ENCODE measurements at regions not wholly inside any gene's neighbourhood (a gene's known extent, or its start where the extent isn't known, plus 50 kb on each side); places are given as distances from the start of the nearest gene placed in this dataset.

DNA sequence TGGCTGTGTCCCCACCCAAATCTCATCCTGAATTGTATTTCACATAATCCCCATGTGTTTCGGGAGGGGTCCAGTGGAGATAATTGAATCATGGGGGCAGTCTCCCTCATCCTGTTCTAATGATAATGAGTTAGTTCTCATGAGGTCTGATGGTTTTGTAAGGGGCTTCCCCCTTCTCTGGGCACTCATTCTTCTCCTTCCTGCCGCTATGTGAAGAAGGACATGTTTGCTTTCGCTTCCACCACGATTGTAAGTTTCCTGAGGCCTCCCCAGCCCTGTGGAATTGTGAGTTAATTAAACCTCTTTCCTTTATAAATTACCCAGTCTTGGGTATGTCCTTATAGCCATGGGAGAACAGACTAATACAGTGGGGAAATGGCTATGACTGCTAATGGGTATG lies 72.7 kb upstream of the ZNF648 start:
- intact Hi-C loops (cut with micrococcal nuclease), result no loop called here
- Mint-ChIP-seq H3K27ac (no peak overlapping the region), H3K4me1 (peaks cover 0 to 18% (median 2%) of the 10 kb centered on the region in 7 donors), H3K9me3 (peaks cover 2 to 30% (median 15%) of the 10 kb centered on the region in 11 donors), H3K4me3 (no peak overlapping the region), H3K27me3 (peaks cover 0 to 5% (median 0%) of the 10 kb centered on the region in 5 donors), H3K36me3 (peaks cover 0 to 12% (median 0%) of the 10 kb centered on the region in 5 donors)
- ChIA-PET CTCF (no interaction called here), POLR2A (no interaction called here)
- Histone ChIP-seq H3K4me3 (ENCODE audit: low read length) (no peak overlapping the region), H3K36me3 (ENCODE audit: control insufficient read depth in 2 of 3, insufficient read depth in 3 of 3, low read length in 3 of 3) (no peaks in the 10 kb centered on the region), H3K4me1 (ENCODE audit: control insufficient read depth in 2 of 2, insufficient read depth in 2 of 2, low read length in 2 of 2) (no peaks in the 10 kb centered on the region), H3K27ac (ENCODE audit: low read depth, low read length) (no peak overlapping the region), H3K27me3 (ENCODE audit: control insufficient read depth in 2 of 2, insufficient read depth in 2 of 2, low read length in 2 of 2) (no peaks in the 10 kb centered on the region), H3K9me3 (ENCODE audit: control insufficient read depth in 2 of 3, low read length in 3 of 3) (peaks cover 0 to 10% (median 7%) of the 10 kb centered on the region in 3 experiments)
- ATAC-seq (no peak), DNase-seq (no peak)

GRCh38 chr1:182133181-182133580 lies 71.7 kb upstream of the ZNF648 start:
- no peaks in the 10 kb centered on the region for H3K27me3 ChIP-seq (ENCODE audit: control insufficient read depth in 2 of 2, insufficient read depth in 2 of 2, low read length in 2 of 2)
- ChIA-PET CTCF (interaction anchor here (0.6 to 1.2 kb wide), 2 partner anchors 13 to 1667 kb away, joined by 3 read pairs; no protein-coding TSS in a partner anchor), POLR2A (no interaction called here)
- H3K9me3 ChIP-seq (ENCODE audit: control insufficient read depth in 2 of 3, low read length in 3 of 3), result peaks cover 0 to 10% (median 7%) of the 10 kb centered on the region in 3 experiments
- H3K36me3 ChIP-seq (ENCODE audit: control insufficient read depth in 2 of 3, insufficient read depth in 3 of 3, low read length in 3 of 3), result no peaks in the 10 kb centered on the region
- Mint-ChIP-seq H3K27ac (no peak overlapping the region), H3K9me3 (peaks cover 2 to 30% (median 15%) of the 10 kb centered on the region in 11 donors), H3K27me3 (peaks cover 0 to 4% (median 0%) of the 10 kb centered on the region in 5 donors), H3K4me3 (no peak overlapping the region), H3K36me3 (peaks cover 0 to 12% (median 0%) of the 10 kb centered on the region in 5 donors), H3K4me1 (peaks cover 0 to 18% (median 2%) of the 10 kb centered on the region in 7 donors)
- DNase-seq, result no peak
- H3K27ac ChIP-seq (ENCODE audit: low read depth, low read length), result no peak overlapping the region
- intact Hi-C loops (cut with micrococcal nuclease), result no loop called here
- no peak overlapping the region for H3K4me3 ChIP-seq (ENCODE audit: low read length)
- ATAC-seq, result no peak
- H3K4me1 ChIP-seq (ENCODE audit: control insufficient read depth in 2 of 2, insufficient read depth in 2 of 2, low read length in 2 of 2), result no peaks in the 10 kb centered on the region

GRCh38 chr1:182129398-182129797 lies 67.9 kb upstream of the ZNF648 start:
- peaks cover 0 to 8% (median 0%) of the 10 kb centered on the region in 5 donors for H3K27me3 Mint-ChIP-seq

DNA sequence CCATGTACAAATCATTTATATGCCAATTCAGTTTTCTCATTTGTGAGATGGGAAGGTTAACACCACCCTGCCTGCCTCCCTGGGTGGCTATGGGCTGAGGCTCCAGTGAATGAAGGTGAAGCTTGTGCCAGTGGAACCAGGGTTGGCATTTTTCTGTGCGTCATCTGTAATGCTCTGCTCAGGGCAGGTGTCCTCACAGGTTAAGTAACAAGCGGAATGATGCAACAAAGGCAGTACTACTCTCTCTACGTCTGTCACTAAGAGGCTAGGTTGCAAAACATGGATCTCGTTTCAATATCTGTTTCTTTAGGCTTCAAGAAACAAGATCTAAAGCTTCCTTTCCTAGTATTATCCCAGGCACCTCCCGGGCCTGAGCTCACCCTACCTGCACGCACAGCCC lies 67.0 kb upstream of the ZNF648 start:
- H3K36me3 Mint-ChIP-seq, result peaks cover 0 to 5% (median 0%) of the 10 kb centered on the region in 5 donors
- no peak overlapping the region for H3K27ac Mint-ChIP-seq
- Histone ChIP-seq H3K9me3 (ENCODE audit: control insufficient read depth in 2 of 3, low read length in 3 of 3) (peaks cover 0 to under 1% (median 0%) of the 10 kb centered on the region in 3 experiments), H3K4me1 (ENCODE audit: control insufficient read depth in 2 of 2, insufficient read depth in 2 of 2, low read length in 2 of 2) (no peaks in the 10 kb centered on the region), H3K4me3 (ENCODE audit: low read length) (no peak overlapping the region), H3K27me3 (ENCODE audit: control insufficient read depth in 2 of 2, insufficient read depth in 2 of 2, low read length in 2 of 2) (no peaks in the 10 kb centered on the region), H3K36me3 (ENCODE audit: control insufficient read depth in 2 of 3, insufficient read depth in 3 of 3, low read length in 3 of 3) (no peaks in the 10 kb centered on the region), H3K27ac (ENCODE audit: low read depth, low read length) (no peak overlapping the region)
- ATAC-seq, result no peak
- no peak for DNase-seq
- H3K27me3 Mint-ChIP-seq, result peaks cover 0 to 10% (median 0%) of the 10 kb centered on the region in 5 donors
- intact Hi-C loops (cut with micrococcal nuclease), result no loop called here
- ChIA-PET POLR2A (no interaction called here), CTCF (interaction anchor here (0.5 kb wide), 1 partner anchor 1540 kb away, joined by 4 read pairs; no protein-coding TSS in a partner anchor)
- H3K9me3 Mint-ChIP-seq, result peaks cover 0 to 6% (median 2%) of the 10 kb centered on the region in 11 donors
- no peaks in the 10 kb centered on the region for H3K4me1 Mint-ChIP-seq
- H3K4me3 Mint-ChIP-seq, result no peak overlapping the region

More at GRCh38 chr1:182129398-182129797, 67.9 kb upstream of the ZNF648 start:
- Histone ChIP-seq H3K4me3 (ENCODE audit: low read length) (no peak overlapping the region), H3K9me3 (ENCODE audit: control insufficient read depth in 2 of 3, low read length in 3 of 3) (peaks cover 0 to 10% (median 7%) of the 10 kb centered on the region in 3 experiments), H3K27ac (ENCODE audit: low read depth, low read length) (no peak overlapping the region), H3K36me3 (ENCODE audit: control insufficient read depth in 2 of 3, insufficient read depth in 3 of 3, low read length in 3 of 3) (no peaks in the 10 kb centered on the region), H3K27me3 (ENCODE audit: control insufficient read depth in 2 of 2, insufficient read depth in 2 of 2, low read length in 2 of 2) (no peaks in the 10 kb centered on the region), H3K4me1 (ENCODE audit: control insufficient read depth in 2 of 2, insufficient read depth in 2 of 2, low read length in 2 of 2) (no peaks in the 10 kb centered on the region)
- Mint-ChIP-seq H3K27ac (no peak overlapping the region), H3K36me3 (peaks cover 0 to 12% (median 0%) of the 10 kb centered on the region in 5 donors), H3K4me1 (no peaks in the 10 kb centered on the region), H3K9me3 (peaks cover 2 to 15% (median 10%) of the 10 kb centered on the region in 11 donors), H3K4me3 (no peak overlapping the region)
- DNase-seq (no peak), ATAC-seq (no peak)
- intact Hi-C loops (cut with micrococcal nuclease), result no loop called here
- ChIA-PET POLR2A (interaction anchor here (0.8 kb wide), 1 partner anchor 656 kb away, joined by 3 read pairs; no protein-coding TSS in a partner anchor), CTCF (interaction anchor here (0.5 to 1.3 kb wide), 2 partner anchors 14 to 1541 kb away, joined by 4 to 6 read pairs; no protein-coding TSS in a partner anchor)

DNA sequence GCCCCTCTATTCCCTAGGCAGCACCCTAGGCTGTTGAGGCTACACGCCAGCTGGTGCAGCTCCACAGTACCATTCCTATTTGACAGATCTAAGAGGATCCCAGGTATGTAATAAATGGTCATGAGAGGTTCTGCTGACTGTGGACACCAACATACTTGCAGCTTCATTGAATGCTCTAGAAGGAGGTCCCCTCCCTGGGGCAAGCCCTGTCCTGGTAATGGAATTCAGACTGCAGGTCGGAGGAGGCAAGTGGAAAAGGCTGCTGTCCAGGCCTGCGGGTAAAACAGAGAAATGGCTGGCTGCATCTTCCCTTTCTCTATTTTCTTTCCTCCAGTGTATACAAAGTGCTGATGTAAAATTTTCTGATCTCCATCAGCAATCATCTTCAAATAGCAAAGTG lies 66.1 kb upstream of the ZNF648 start:
- Mint-ChIP-seq H3K27me3 (peaks cover 0 to 10% (median 0%) of the 10 kb centered on the region in 5 donors), H3K4me3 (no peak overlapping the region), H3K4me1 (no peaks in the 10 kb centered on the region), H3K36me3 (peaks cover 0 to 5% (median 0%) of the 10 kb centered on the region in 5 donors), H3K9me3 (peaks cover 0 to 4% (median 0%) of the 10 kb centered on the region in 11 donors), H3K27ac (no peak overlapping the region)
- H3K4me1 ChIP-seq (ENCODE audit: control insufficient read depth in 2 of 2, insufficient read depth in 2 of 2, low read length in 2 of 2), result no peaks in the 10 kb centered on the region
- no peaks in the 10 kb centered on the region for H3K36me3 ChIP-seq (ENCODE audit: control insufficient read depth in 2 of 3, insufficient read depth in 3 of 3, low read length in 3 of 3)
- H3K27ac ChIP-seq (ENCODE audit: low read depth, low read length), result no peak overlapping the region
- no peaks in the 10 kb centered on the region for H3K27me3 ChIP-seq (ENCODE audit: control insufficient read depth in 2 of 2, insufficient read depth in 2 of 2, low read length in 2 of 2)
- ChIA-PET POLR2A (no interaction called here), CTCF (no interaction called here)
- intact Hi-C loops (cut with micrococcal nuclease), result no loop called here
- ATAC-seq, result no peak
- DNase-seq, result no peak
- no peaks in the 10 kb centered on the region for H3K9me3 ChIP-seq (ENCODE audit: control insufficient read depth in 2 of 3, low read length in 3 of 3)
- no peak overlapping the region for H3K4me3 ChIP-seq (ENCODE audit: low read length)

DNA sequence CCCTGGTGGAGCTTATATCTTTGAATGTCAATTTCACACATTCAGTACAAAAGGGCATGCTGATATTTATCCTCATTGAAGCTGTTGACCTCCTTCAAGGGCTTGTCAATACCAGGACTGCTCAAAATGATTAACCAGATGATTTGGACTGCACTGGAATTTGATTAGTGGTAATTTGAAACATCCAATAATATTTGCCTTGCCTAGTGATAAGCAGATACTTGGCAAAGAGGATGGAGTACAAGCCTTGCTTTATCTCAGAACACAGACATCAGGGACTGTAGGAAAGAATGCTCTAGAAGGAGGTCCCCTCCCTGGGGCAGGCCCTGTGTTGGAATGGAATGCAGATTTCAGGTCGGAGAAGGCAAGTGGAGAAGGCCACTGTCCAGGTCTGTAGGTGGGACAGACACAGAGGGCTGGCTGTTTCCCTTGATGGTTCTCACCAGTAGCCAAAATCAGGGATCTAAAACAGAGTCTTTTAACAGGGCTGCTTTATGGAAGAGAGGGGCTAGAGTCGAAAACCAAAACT lies 64.8 kb upstream of the ZNF648 start:
- no peak overlapping the region for H3K4me3 Mint-ChIP-seq
- DNase-seq (no peak), ATAC-seq (no peak)
- Histone ChIP-seq H3K27ac (ENCODE audit: low read depth, low read length) (no peak overlapping the region), H3K9me3 (ENCODE audit: control insufficient read depth in 2 of 3, low read length in 3 of 3) (no peaks in the 10 kb centered on the region), H3K36me3 (ENCODE audit: control insufficient read depth in 2 of 3, insufficient read depth in 3 of 3, low read length in 3 of 3) (no peaks in the 10 kb centered on the region), H3K4me1 (ENCODE audit: control insufficient read depth in 2 of 2, insufficient read depth in 2 of 2, low read length in 2 of 2) (no peaks in the 10 kb centered on the region), H3K4me3 (ENCODE audit: low read length) (no peak overlapping the region), H3K27me3 (ENCODE audit: control insufficient read depth in 2 of 2, insufficient read depth in 2 of 2, low read length in 2 of 2) (no peaks in the 10 kb centered on the region)
- H3K27ac Mint-ChIP-seq, result no peak overlapping the region
- peaks cover 0 to 2% (median 0%) of the 10 kb centered on the region in 11 donors for H3K9me3 Mint-ChIP-seq
- POLR2A ChIA-PET, result no interaction called here
- CTCF ChIA-PET, result no interaction called here
- intact Hi-C loops (cut with micrococcal nuclease), result no loop called here
- H3K4me1 Mint-ChIP-seq, result no peaks in the 10 kb centered on the region
- peaks cover 0 to 5% (median 0%) of the 10 kb centered on the region in 5 donors for H3K36me3 Mint-ChIP-seq
- H3K27me3 Mint-ChIP-seq, result peaks cover 0 to 18% (median 0%) of the 10 kb centered on the region in 5 donors

- Mint-ChIP-seq H3K9me3 (peaks cover 0 to 1% (median 0%) of the 10 kb centered on the region in 11 donors), H3K4me3 (no peak overlapping the region), H3K27ac (no peak overlapping the region), H3K4me1 (no peaks in the 10 kb centered on the region), H3K27me3 (peaks cover 0 to 22% (median 3%) of the 10 kb centered on the region in 5 donors), H3K36me3 (no peaks in the 10 kb centered on the region)
- Histone ChIP-seq H3K27me3 (ENCODE audit: control insufficient read depth in 2 of 2, insufficient read depth in 2 of 2, low read length in 2 of 2) (no peaks in the 10 kb centered on the region), H3K9me3 (ENCODE audit: control insufficient read depth in 2 of 3, low read length in 3 of 3) (no peaks in the 10 kb centered on the region), H3K4me3 (ENCODE audit: low read length) (no peak overlapping the region), H3K4me1 (ENCODE audit: control insufficient read depth in 2 of 2, insufficient read depth in 2 of 2, low read length in 2 of 2) (no peaks in the 10 kb centered on the region), H3K36me3 (ENCODE audit: control insufficient read depth in 2 of 3, insufficient read depth in 3 of 3, low read length in 3 of 3) (no peaks in the 10 kb centered on the region), H3K27ac (ENCODE audit: low read depth, low read length) (no peak overlapping the region)
- ATAC-seq (no peak), DNase-seq (no peak)
- intact Hi-C loops (cut with micrococcal nuclease), result no loop called here
- ChIA-PET POLR2A (no interaction called here), CTCF (interaction anchor here (0.6 kb wide), 1 partner anchor 32 kb away, joined by 3 read pairs; no protein-coding TSS in a partner anchor)
Observed at GRCh38 chr1:182122913-182123260, 61.4 kb upstream of the ZNF648 start.

Measured in naive thymus-derived CD4-positive, alpha-beta T cell (primary cell).